ENCODE measurements at regions not wholly inside any gene's neighbourhood (a gene's known extent, or its start where the extent isn't known, plus 50 kb on each side); places are given as distances from the start of the nearest gene placed in this dataset.

- no peak for TF ChIP-seq CTCF (IDR thresholded peaks at IDR 0.05)
- TF ChIP-seq POLR2A (IDR thresholded peaks at IDR 0.05), result no peak
Measured at GRCh38 chr4:4697584-4697983, 155.7 kb upstream of the STX18 start.

Measured in esophagus squamous epithelium (tissue), 4 donors.